ENCODE measurements at regions not wholly inside any gene's neighbourhood (a gene's known extent, or its start where the extent isn't known, plus 50 kb on each side); places are given as distances from the start of the nearest gene placed in this dataset.

DNA sequence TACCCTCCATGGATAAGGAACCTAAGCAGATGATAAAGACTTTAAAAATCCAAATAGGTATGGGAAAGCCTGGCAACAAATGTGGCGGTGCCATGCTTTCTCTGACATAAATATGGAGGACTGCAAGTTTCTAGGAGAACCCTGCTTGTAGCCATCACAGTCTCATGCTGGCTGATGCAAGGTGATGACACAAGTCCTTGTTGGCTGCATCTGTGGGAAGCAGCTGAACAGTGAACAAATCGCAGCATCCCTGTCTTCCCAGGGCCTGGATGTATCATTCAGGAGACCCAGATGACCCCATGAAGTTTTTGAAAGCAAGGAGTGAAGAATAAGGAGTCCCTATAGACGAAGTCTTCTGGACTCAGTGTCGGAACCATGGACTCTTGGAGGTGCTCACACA, 234.4 kb upstream of the HS3ST1 start:
- Histone ChIP-seq H3K9me3 (ENCODE audit: low read length) (peaks cover 24% of the 10 kb centered on the region), H2AFZ (ENCODE audit: low read length) (no peak overlapping the region), H3K4me1 (ENCODE audit: insufficient read depth, low read length) (no peaks in the 10 kb centered on the region), H3K27ac (ENCODE audit: extremely low read length, insufficient read depth, low read length) (no peak overlapping the region), H4K20me1 (ENCODE audit: insufficient read depth, low read length) (no peaks in the 10 kb centered on the region), H3K4me2 (ENCODE audit: low read depth, low read length) (no peak overlapping the region), H3K4me3 (replicated peaks in 1 of 3; ENCODE audit: insufficient read depth in 1 of 3, low read depth in 2 of 3, low read length in 3 of 3) (no peak overlapping the region), H3K27me3 (ENCODE audit: control insufficient read depth in 1 of 2, insufficient read depth in 2 of 2, low read length in 2 of 2) (no peaks in the 10 kb centered on the region), H3K9ac (ENCODE audit: insufficient read depth, low read depth, low read length) (no peak overlapping the region), H3K79me2 (ENCODE audit: insufficient read depth, low read length) (no peaks in the 10 kb centered on the region), H3K36me3 (replicated peaks in 1 of 2; ENCODE audit: control insufficient read depth in 1 of 2, insufficient read depth in 2 of 2, low read length in 2 of 2) (no peaks in the 10 kb centered on the region)
- BruUV-seq (replicated peaks), result no TSS peak
- POLR2A ChIA-PET, result no interaction called here
- WGBS (ENCODE audit: low lambda C conversion rate), result 21% methylated on average over 2 of the region's 4 CpGs
- TF ChIP-seq NBN (conservative IDR thresholded peaks at IDR 0.05) (no peak), ZNF670 (CRISPR knock-in tag; IDR thresholded peaks at IDR 0.05; ENCODE audit: borderline replicate concordance) (no peak), GABPB1 (CRISPR knock-in tag; IDR thresholded peaks at IDR 0.05) (no peak), HCFC1 (IDR thresholded peaks at IDR 0.05; ENCODE audit: low read depth, low read length) (no peak), ZNF674 (CRISPR knock-in tag; IDR thresholded peaks at IDR 0.05; ENCODE audit: low read depth) (no peak), ZNF691 (CRISPR knock-in tag; IDR thresholded peaks at IDR 0.05; ENCODE audit: borderline replicate concordance, low read depth) (no peak), HOXA3 (CRISPR knock-in tag; IDR thresholded peaks at IDR 0.05) (no peak), GLMP (CRISPR knock-in tag; IDR thresholded peaks at IDR 0.05; ENCODE audit: borderline replicate concordance) (no peak), SMYD3 (CRISPR knock-in tag; IDR thresholded peaks at IDR 0.05) (no peak)
- TF ChIP-seq, protein P1, sequence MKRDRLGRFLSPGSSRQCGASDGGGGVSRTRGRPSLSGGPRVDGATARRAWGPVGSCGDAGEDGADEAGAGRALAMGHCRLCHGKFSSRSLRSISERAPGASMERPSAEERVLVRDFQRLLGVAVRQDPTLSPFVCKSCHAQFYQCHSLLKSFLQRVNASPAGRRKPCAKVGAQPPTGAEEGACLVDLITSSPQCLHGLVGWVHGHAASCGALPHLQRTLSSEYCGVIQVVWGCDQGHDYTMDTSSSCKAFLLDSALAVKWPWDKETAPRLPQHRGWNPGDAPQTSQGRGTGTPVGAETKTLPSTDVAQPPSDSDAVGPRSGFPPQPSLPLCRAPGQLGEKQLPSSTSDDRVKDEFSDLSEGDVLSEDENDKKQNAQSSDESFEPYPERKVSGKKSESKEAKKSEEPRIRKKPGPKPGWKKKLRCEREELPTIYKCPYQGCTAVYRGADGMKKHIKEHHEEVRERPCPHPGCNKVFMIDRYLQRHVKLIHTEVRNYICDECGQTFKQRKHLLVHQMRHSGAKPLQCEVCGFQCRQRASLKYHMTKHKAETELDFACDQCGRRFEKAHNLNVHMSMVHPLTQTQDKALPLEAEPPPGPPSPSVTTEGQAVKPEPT (CRISPR knock-in tag; IDR thresholded peaks at IDR 0.05; ENCODE audit: low read depth), result no peak
- FAIRE-seq (no peak), ATAC-seq (no peak), DNase-seq (ENCODE audit: low spot score) (no peak)
- CTCF ChIA-PET (ENCODE audit: low intra/inter-chr PET ratio, low total read pairs), result no interaction called here
- in situ Hi-C loops (cut with HindIII; ENCODE audit: extremely low pct_ligation_motif_present, low pct_unique_long_range_greater_than_20kb) (no loop called here), intact Hi-C loops (cut with micrococcal nuclease; ENCODE audit: unreplicated experiment) (no loop called here)

Data from HepG2 (cell line).